Mucosa of rectum (tissue), 2 donors: ENCODE measurements at regions not wholly inside any gene's neighbourhood (a gene's known extent, or its start where the extent isn't known, plus 50 kb on each side); places are given as distances from the start of the nearest gene placed in this dataset.
A peak's percentile ranks its signal among the peaks of the same experiment; 100 is the strongest.

Source experiments
- H3K27ac ChIP-seq, 2 donors: one replicate each; pipeline ENCODE4 v1.7.0; 2013; ENCODE audit warnings: inconsistent platforms in 2 of 2, low read depth in 2 of 2, low read length in 2 of 2
- H3K27me3 ChIP-seq, 2 donors: one replicate each; pipeline ENCODE4 v1.7.0; 2013; ENCODE audit warnings: low read length in 2 of 2; ENCODE audit not compliant: control insufficient read depth in 2 of 2, insufficient read depth in 2 of 2
- H3K36me3 ChIP-seq, 2 donors: one replicate each; pipeline ENCODE4 v1.7.0; 2013; ENCODE audit warnings: low read length in 2 of 2; ENCODE audit not compliant: control insufficient read depth in 2 of 2, insufficient read depth in 2 of 2
- H3K4me1 ChIP-seq, 2 donors: one replicate each; pipeline ENCODE4 v1.7.0; 2013; ENCODE audit warnings: low read length in 2 of 2, mild to moderate bottlenecking in 1 of 2; ENCODE audit not compliant: control insufficient read depth in 2 of 2, insufficient read depth in 2 of 2
- H3K4me3 ChIP-seq, 2 donors: one replicate each; pipeline ENCODE4 v1.7.0; 2013; ENCODE audit warnings: low read length in 2 of 2
- H3K9ac ChIP-seq, 2 donors: one replicate each; pipeline ENCODE4 v1.7.0; 2013; ENCODE audit warnings: low read length in 2 of 2, low read depth in 1 of 2, mild to moderate bottlenecking in 1 of 2
- H3K9me3 ChIP-seq, 2 donors: one replicate each; pipeline ENCODE4 v1.7.0; 2013; ENCODE audit warnings: low read length in 2 of 2; ENCODE audit not compliant: control insufficient read depth in 2 of 2
- donor health status: healthy.
- donor health status: Normal muscosa, but diverticular disease.

DNA sequence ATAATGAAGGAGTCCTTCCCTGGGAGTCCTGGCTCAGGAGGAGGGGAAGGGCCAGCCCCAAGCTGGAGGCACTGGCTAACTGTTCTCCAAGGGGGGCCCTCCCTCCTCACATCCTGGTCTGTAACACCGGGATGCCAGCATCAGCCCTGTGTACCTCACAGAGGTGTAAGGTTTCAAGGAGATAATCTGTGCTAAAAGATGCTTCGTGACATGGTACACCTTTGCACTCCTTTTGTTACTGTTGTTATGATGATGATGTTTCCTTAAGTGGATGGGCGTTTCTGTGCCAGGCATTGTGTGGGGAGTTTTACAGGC lies 236.7 kb upstream of the TNRC6C start:
- no peaks in the 10 kb centered on the region for H3K4me1 ChIP-seq
- no peak overlapping the region for H3K27ac ChIP-seq
- H3K4me3 ChIP-seq, result no peak overlapping the region
- no peaks in the 10 kb centered on the region for H3K9me3 ChIP-seq
- H3K9ac ChIP-seq, result no peak overlapping the region
- H3K27me3 ChIP-seq, result no peaks in the 10 kb centered on the region
- no peaks in the 10 kb centered on the region for H3K36me3 ChIP-seq

DNA sequence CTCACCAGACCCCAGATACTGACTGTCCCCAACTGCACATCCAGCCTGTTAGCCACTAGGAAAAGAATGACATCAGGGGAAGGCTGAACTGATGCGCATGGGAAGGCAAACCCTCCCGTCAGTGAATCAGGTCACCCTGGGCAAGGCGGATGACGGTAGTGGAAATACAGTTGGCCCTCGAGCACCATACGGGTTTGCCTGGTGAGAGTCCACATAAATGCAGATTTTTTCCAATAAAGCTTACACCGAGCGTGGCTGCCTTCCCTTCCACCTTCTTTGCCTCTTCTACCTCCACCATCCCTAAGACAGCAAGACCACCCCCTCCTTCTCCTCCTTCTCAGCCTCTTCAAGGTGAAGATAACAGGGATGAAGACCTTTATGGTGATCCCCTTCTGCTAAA lies 236.1 kb upstream of the TNRC6C start:
- H3K9ac ChIP-seq, result no peak overlapping the region
- no peak overlapping the region for H3K4me3 ChIP-seq
- H3K9me3 ChIP-seq, result no peaks in the 10 kb centered on the region
- H3K4me1 ChIP-seq, result peaks cover 0 to 2% of the 10 kb centered on the region in 2 donors
- H3K36me3 ChIP-seq, result no peaks in the 10 kb centered on the region
- H3K27ac ChIP-seq, result no peak overlapping the region
- H3K27me3 ChIP-seq, result no peaks in the 10 kb centered on the region

DNA sequence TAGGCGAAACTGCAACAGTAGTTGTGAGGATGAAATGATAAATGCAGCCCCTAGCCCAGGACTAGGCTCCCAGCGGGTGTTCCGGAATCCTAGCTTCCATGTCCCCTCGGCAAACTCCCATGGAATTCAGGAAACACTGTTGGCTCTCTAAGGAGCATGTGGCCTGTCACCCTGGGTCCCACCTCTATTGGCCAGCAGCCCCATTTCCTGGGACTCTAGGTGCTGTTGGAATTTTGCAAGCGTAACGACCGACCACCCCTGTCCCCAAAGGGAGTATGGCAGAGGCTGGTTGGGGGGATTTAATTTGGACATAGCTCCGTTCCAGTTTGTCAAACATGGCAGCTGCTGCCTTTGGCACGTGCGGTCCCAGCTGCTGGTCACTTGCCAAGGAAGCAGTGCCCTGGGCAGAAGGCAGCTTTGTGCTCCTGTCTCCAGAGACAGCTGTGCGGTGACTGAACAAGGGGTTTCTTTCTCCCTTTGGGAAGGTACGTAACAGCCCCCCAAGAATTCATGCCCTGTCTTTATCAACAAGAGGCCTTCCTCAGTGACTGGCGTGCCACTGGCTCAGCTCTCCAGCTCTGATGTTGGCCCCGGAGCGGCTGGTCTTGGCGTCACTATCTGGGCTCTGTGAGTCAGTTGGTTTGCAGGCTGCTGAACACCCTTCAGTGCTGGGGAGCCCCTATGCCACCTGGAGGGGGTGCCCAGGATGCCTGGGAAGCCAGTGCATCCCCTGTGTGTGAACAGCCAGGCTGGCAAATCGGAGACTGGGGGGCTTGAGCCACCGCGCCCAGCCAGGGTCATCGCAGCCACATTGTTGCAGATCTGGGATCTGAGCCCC lies 235.2 kb upstream of the TNRC6C start:
- H3K4me1 ChIP-seq, result peaks cover 0 to 2% of the 10 kb centered on the region in 2 donors

DNA sequence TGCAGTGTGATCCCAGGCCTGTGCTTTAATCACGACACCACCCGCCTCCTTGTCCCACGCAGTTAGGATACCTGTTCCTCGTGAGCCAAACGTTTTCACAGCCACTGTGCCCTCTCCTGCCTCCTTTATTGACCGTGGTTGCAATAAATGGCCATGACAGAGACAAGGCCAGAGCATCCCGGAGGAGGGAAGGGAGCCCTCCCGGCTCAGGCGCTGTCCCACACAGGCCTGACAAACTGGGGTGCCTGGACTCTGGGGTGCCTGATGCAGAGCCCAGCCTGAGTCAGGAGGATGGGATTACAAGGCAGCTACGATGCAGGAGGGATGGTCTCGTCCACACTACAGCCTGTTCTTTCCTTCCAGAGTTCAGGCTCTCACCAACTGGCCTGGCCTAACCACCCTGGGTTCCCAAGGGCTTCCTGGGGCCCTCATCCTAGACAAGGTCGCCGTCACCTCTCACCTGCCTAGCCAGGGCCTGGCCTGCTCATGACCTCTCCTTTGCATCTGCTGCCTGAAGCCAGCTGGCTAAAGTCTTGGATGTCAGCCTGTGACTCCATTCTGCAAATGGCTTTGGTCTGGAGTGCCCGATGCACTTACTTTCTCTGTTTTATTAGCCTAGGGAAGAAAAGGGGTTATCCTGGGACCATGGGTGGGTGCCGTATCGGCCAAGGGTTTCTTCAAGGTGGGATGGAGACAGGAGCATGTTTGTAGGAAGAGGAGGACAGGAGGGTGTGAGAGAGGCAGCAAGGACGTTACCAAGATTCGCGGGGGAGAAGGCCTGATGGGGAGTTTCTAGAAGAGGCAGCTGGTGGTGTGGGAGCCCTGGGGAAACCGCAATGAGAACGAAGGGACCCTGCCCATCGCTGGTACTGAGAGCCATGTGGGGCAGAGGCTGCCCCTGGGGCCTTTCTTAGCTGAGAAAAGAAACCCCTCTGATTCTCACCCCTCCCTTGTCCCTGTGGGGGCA lies 234.3 kb upstream of the TNRC6C start:
- H3K27ac ChIP-seq, result no peak overlapping the region
- H3K4me3 ChIP-seq, result no peak overlapping the region
- H3K9me3 ChIP-seq, result no peaks in the 10 kb centered on the region
- H3K9ac ChIP-seq, result no peak overlapping the region
- no peaks in the 10 kb centered on the region for H3K36me3 ChIP-seq
- peaks cover 0 to 2% of the 10 kb centered on the region in 2 donors for H3K4me1 ChIP-seq
- H3K27me3 ChIP-seq, result peaks cover 0 to 4% of the 10 kb centered on the region in 2 donors

More for the DNA sequence above, 235.2 kb upstream of the TNRC6C start:
- H3K4me3 ChIP-seq, result no peak overlapping the region
- no peaks in the 10 kb centered on the region for H3K9me3 ChIP-seq
- H3K27ac ChIP-seq, result no peak overlapping the region
- no peaks in the 10 kb centered on the region for H3K36me3 ChIP-seq
- H3K9ac ChIP-seq, result no peak overlapping the region
- H3K27me3 ChIP-seq, result peaks cover 0 to 3% of the 10 kb centered on the region in 2 donors

DNA sequence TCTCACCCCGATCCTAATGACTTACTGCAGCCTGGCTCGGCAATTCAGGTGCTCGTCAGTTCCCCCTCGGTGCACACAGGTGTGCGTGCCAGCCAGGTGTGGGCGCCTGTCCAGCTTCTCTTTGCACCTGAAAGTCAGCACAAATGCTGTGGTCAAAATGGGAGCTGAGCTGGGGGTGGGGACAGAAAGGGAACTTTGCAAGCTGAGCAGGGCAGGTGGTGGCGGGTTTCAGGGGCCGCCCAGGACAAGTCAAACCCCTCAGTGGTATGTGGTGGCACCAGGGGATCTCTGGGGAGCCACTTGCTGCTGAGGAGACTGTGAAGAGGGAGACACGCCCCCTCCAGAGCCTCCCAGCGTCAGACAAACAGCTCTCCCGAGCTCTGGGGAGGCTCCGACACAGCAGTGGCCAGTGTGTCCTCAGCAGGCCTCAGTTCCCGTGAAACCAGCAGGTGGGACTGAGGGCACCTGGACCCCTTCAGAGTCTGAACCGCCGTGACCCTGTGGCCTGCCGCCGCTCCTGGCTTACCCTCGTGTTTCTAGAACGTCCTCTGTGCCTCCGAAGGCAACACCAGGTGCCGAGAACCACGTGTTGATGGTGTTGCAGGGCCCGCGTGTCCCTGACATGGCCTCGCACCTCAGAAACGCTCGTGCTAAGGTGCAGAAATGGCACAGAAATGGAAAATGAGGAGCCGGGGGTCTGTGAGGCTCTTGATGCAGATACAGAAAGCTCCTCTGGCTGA lies 233.5 kb upstream of the TNRC6C start:
- Histone ChIP-seq H3K27ac (no peak overlapping the region), H3K27me3 (peaks cover 0 to 4% of the 10 kb centered on the region in 2 donors), H3K36me3 (no peaks in the 10 kb centered on the region), H3K4me1 (peaks cover 0 to 2% of the 10 kb centered on the region in 2 donors), H3K9ac (no peak overlapping the region), H3K9me3 (no peaks in the 10 kb centered on the region), H3K4me3 (no peak overlapping the region)

DNA sequence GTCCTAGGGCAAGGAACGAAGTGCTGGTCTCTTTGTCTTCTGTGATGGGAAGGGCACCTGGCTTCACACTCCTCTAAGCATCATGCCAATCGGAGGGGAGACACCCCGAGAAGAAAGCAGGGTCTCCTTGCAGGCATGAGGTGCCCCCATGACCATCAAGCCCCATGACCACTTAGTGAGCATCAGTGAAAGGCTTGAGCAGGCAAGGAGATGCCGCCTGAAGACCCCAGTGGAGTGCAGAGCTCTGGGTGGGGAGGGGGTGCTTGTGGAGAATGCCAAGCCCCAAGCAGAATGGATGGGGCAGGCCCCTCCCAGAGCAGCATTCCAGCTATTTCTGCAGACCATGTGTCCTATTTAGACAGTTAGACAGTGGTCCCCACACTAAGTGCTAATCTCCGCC lies 232.7 kb upstream of the TNRC6C start:
- Histone ChIP-seq H3K4me3 (no peak overlapping the region), H3K4me1 (peaks cover 0 to 2% of the 10 kb centered on the region in 2 donors), H3K9me3 (no peaks in the 10 kb centered on the region), H3K36me3 (no peaks in the 10 kb centered on the region), H3K27ac (no peak overlapping the region), H3K9ac (no peak overlapping the region), H3K27me3 (peaks cover 0 to 4% of the 10 kb centered on the region in 2 donors)

DNA sequence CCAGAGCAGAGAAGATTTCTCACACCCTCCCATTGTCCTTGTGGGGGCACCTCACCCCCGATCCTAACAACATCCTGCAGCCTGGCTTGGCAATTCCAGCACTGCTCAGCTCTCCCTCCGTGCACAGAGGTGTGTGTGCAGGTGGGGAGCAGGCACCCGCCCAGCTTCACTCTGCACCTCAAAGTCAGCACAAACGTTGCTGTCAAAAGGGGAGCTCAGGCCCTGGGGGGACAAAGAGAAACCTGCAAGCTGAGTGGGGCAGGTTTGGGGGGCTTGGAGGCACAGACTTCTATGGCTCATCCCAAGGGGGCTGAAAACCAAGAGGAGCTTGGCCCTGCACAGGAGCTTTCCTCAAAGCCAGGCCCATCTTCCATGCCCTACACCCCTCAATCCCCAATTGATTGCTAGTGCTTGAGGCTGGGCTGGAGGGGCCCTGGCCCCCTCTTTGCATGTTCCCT lies 231.9 kb upstream of the TNRC6C start:
- Histone ChIP-seq H3K9ac (no peak overlapping the region), H3K27ac (no peak overlapping the region), H3K4me1 (peaks cover 0 to 2% of the 10 kb centered on the region in 2 donors), H3K9me3 (no peaks in the 10 kb centered on the region), H3K27me3 (peaks cover 0 to 4% of the 10 kb centered on the region in 2 donors), H3K36me3 (no peaks in the 10 kb centered on the region), H3K4me3 (no peak overlapping the region)

DNA sequence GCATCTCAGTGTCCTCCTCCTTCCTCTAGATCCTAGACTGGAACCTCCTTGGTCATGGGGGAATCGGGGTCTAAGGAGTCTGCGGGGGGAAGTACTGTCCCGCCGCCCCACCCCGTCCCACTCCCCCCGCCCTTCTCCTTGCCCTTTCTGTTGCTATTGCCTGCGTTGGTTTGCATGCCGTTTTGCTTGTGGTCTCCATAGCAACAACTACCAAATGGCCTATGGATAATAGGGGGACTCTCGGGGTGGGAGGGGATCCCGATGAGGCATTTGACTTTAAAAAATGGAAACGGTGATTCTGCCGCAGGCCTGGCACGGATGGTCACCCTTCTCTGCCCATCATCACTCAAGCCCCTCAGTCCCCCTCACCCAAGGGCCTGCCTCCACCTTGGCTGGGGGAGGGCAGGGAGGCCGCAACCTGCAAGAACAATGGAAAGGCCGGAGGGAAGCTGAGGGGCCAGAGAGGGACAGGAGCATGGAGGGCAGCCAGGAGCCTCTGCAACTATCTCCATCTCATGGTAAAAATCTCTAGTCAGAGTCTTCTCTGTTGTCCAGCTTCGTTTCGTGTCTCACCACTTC lies 231.4 kb upstream of the TNRC6C start:
- H3K36me3 ChIP-seq, result no peaks in the 10 kb centered on the region
- H3K9ac ChIP-seq, result no peak overlapping the region
- H3K27me3 ChIP-seq, result peaks cover 0 to 4% of the 10 kb centered on the region in 2 donors
- peaks cover 0 to 2% of the 10 kb centered on the region in 2 donors for H3K4me1 ChIP-seq
- H3K27ac ChIP-seq, result peak overlapping the region; percentile 9 to 31
- no peaks in the 10 kb centered on the region for H3K9me3 ChIP-seq
- H3K4me3 ChIP-seq, result no peak overlapping the region

DNA sequence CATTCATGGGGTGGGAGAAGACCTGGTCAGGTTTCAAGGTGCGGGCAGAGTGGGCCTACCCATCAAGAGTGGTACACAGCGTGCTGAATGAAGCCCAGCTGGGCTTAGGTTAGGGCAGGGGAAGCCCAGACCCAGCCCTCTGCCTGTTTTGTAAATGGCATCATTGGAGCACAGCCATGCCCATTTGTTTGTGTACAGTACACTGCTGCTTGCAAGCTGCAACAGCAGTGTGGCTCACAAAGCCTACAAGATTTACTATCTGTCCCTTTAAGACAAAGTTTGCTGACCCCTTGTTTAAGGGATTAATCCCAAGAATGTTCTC lies 230.1 kb upstream of the TNRC6C start:
- Histone ChIP-seq H3K4me3 (no peak overlapping the region), H3K27me3 (peaks cover 4% of the 10 kb centered on the region in 2 donors), H3K36me3 (no peaks in the 10 kb centered on the region), H3K9ac (no peak overlapping the region), H3K27ac (peak overlapping the region in 1 of 2 donors; percentile 58), H3K9me3 (peaks cover 4% of the 10 kb centered on the region in 2 donors), H3K4me1 (peaks cover 0 to 2% of the 10 kb centered on the region in 2 donors)
